ENCODE measurements at regions not wholly inside any gene's neighbourhood (a gene's known extent, or its start where the extent isn't known, plus 50 kb on each side); places are given as distances from the start of the nearest gene placed in this dataset.

DNA sequence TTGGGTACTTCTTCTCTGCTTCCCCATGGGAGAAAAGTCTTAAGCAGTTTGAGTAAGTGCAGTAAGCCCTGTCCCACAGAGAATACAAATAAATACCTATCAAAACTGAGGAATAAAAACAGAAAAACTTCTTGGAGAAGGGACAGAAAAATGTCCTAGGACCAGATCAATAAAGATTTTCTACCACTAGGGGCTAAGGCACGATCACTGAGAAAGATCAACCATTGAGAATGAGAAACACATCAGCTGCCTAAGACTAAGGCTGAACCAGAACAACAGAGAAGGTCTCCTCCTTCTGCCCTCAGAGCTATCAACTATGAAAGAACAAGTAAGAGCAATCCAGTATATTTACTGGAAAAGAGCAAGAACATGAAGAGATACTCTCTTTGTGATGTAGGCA lies 763.6 kb upstream of the LRRTM1 start:
- intact Hi-C loops (cut with DNase I): no loop called here
- no peaks in the 10 kb centered on the region for H3K36me3 ChIP-seq
- H3K27me3 ChIP-seq (ENCODE audit: low read depth): no peaks in the 10 kb centered on the region
- no peak overlapping the region for H3K27ac ChIP-seq
- DNase-seq (no peak), ATAC-seq (no peak)
- no peaks in the 10 kb centered on the region for H3K4me1 ChIP-seq
- no peaks in the 10 kb centered on the region for H3K9me3 ChIP-seq
- no peak overlapping the region for H3K4me3 ChIP-seq
- TF ChIP-seq, protein P1, sequence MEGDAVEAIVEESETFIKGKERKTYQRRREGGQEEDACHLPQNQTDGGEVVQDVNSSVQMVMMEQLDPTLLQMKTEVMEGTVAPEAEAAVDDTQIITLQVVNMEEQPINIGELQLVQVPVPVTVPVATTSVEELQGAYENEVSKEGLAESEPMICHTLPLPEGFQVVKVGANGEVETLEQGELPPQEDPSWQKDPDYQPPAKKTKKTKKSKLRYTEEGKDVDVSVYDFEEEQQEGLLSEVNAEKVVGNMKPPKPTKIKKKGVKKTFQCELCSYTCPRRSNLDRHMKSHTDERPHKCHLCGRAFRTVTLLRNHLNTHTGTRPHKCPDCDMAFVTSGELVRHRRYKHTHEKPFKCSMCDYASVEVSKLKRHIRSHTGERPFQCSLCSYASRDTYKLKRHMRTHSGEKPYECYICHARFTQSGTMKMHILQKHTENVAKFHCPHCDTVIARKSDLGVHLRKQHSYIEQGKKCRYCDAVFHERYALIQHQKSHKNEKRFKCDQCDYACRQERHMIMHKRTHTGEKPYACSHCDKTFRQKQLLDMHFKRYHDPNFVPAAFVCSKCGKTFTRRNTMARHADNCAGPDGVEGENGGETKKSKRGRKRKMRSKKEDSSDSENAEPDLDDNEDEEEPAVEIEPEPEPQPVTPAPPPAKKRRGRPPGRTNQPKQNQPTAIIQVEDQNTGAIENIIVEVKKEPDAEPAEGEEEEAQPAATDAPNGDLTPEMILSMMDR (IDR thresholded peaks at IDR 0.05): no peak

DNA sequence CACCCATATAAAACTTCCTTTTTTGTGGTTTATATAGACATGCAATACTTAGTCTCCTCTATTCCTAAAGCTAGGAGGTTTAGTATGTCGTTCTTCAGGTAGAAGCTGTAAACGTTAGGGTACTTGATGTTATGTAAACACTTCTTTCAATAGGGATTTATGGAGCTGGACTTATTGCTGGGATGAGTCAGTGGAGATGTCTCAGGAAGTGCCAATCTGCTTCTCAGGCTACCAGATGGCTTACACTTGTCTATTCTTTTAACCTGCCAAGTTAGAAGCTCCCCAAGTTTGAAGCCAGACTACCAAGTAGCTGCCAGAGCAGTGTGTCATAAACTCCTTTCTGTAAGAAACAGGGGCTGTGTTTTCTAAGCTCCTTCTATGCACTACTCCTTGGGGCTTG lies 756.5 kb upstream of the LRRTM1 start:
- TF ChIP-seq, protein P1 (IDR thresholded peaks at IDR 0.05): no peak
- Histone ChIP-seq H3K4me3 (no peak overlapping the region), H3K27ac (no peak overlapping the region), H3K9me3 (no peaks in the 10 kb centered on the region), H3K4me1 (no peaks in the 10 kb centered on the region), H3K36me3 (no peaks in the 10 kb centered on the region), H3K27me3 (ENCODE audit: low read depth) (no peaks in the 10 kb centered on the region)
- intact Hi-C loops (cut with DNase I): no loop called here
- ATAC-seq (no peak), DNase-seq (no peak)

DNA sequence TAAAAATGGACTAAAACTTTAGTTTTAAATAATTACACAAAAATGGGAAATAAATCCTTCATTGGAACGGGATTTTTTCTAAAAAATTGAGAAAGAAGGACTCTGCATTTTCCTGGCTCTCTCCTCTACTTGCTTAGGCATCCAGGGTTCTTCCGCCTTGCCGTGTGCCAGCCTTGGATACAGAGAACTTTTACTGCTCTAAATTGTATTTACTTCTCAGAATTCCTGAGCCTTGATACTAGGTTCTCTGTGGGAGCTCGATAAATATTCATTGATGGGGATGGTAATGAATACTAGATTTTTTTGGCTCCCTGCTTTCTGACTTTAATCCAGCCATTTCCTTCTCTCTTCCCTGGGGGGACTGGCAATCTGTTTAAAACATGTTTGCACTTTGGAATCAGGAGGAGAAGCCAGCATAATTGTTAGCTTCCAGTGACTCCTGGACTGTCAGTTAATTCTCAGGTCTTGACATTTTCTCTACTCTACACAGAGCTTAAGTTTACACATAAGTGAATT lies 746.1 kb upstream of the LRRTM1 start:
- H3K4me3 ChIP-seq: no peak overlapping the region
- DNase-seq (no peak), ATAC-seq (no peak)
- H3K4me1 ChIP-seq: no peaks in the 10 kb centered on the region
- intact Hi-C loops (cut with DNase I): no loop called here
- H3K9me3 ChIP-seq: no peaks in the 10 kb centered on the region
- H3K27me3 ChIP-seq (ENCODE audit: low read depth): no peaks in the 10 kb centered on the region
- no peaks in the 10 kb centered on the region for H3K36me3 ChIP-seq
- H3K27ac ChIP-seq: no peak overlapping the region
- TF ChIP-seq, protein P1 (IDR thresholded peaks at IDR 0.05): no peak

DNA sequence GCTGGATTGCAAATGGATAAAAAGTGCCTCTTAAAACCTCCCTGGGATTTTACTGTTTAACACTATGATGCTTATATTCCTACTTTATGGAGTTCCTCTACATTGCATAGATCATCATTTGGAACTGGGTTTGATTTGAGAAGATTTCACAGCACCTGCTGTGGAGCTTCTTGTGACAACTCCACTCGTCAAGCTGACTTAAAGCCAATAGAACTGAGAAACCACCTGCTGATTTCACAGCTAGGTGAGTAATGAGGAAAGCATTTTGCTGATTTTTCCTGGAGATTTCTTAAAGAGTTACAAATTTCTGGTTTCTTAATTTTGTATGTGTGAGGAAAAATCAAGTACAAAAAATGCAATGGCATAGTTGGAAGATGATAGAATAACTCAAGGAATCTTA lies 739.1 kb upstream of the LRRTM1 start:
- intact Hi-C loops (cut with DNase I): no loop called here
- no peak for DNase-seq

DNA sequence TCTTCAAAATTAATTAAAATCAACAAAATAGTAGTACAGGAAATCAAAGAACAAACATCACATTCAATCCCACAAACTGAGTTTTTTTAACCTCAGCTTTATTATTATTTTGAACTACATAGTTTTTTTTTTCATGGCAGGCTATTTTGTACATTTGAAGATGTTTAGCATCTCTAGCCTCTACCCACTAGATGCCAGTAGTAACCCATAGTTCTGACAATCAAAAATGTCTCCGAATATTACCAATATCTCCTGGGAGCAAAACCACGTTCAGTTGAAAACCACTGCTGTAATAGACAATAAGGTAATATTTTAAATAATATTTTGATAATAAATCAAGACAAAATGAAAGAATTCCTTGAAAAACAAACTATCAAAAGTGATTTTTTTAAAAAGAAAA lies 702.6 kb upstream of the LRRTM1 start:
- ATAC-seq: no peak

More for the DNA sequence above, 739.1 kb upstream of the LRRTM1 start:
- Histone ChIP-seq H3K27me3 (ENCODE audit: low read depth) (no peaks in the 10 kb centered on the region), H3K9me3 (no peaks in the 10 kb centered on the region), H3K4me1 (no peaks in the 10 kb centered on the region), H3K4me3 (no peak overlapping the region), H3K36me3 (no peaks in the 10 kb centered on the region), H3K27ac (no peak overlapping the region)
- no peak for ATAC-seq
- TF ChIP-seq, protein P1 (IDR thresholded peaks at IDR 0.05): no peak

More for the DNA sequence above, 702.6 kb upstream of the LRRTM1 start:
- no peaks in the 10 kb centered on the region for H3K4me1 ChIP-seq
- intact Hi-C loops (cut with DNase I): no loop called here
- H3K9me3 ChIP-seq: no peaks in the 10 kb centered on the region
- H3K27me3 ChIP-seq (ENCODE audit: low read depth): no peaks in the 10 kb centered on the region
- H3K27ac ChIP-seq: no peak overlapping the region
- TF ChIP-seq, protein P1 (IDR thresholded peaks at IDR 0.05): no peak
- H3K36me3 ChIP-seq: no peaks in the 10 kb centered on the region
- H3K4me3 ChIP-seq: no peak overlapping the region
- no peak for DNase-seq
